Thoracic aorta (tissue), 2 donors: ENCODE measurements at regions not wholly inside any gene's neighbourhood (a gene's known extent, or its start where the extent isn't known, plus 50 kb on each side); places are given as distances from the start of the nearest gene placed in this dataset.

Experiments used
- ATAC-seq: fragments of 150-250 bp; one replicate; pipeline ENCODE4 v1.8.0; 2017; ENCODE audit warnings: low read depth; ENCODE audit not compliant: insufficient number of reproducible peaks, low FRiP score
- DNase-seq: peaks from one replicate; pipeline ENCODE4 v3.0.0-alpha.2; 2020; ENCODE audit warnings: low spot score
- H3K27ac ChIP-seq, 2 donors: fragments of 200-600 bp; sonication (generic); 1 replicate in 1 of 2; 2 replicates in 1 of 2; pipeline ENCODE4 v1.5.1; 2016; ENCODE audit warnings: mild to moderate bottlenecking in 2 of 2, moderate library complexity in 2 of 2
- H3K27me3 ChIP-seq: fragments of 200-600 bp; sonication (generic); replicated peaks from 2 replicates; pipeline ENCODE4 v1.6.0; 2016; ENCODE audit warnings: mild to moderate bottlenecking; ENCODE audit not compliant: insufficient read depth
- H3K36me3 ChIP-seq: fragments of 200-600 bp; sonication (generic); one replicate; pipeline ENCODE4 v1.5.1; 2016
- H3K4me1 ChIP-seq, 2 donors: fragments of 200-600 bp; sonication (generic); 1 replicate in 1 of 2; 2 replicates in 1 of 2; pipeline versions ENCODE4 v1.5.1 to v1.6.0; 2016; ENCODE audit warnings: low read depth in 2 of 2, mild to moderate bottlenecking in 1 of 2; ENCODE audit not compliant: control insufficient read depth in 1 of 2
- H3K4me3 ChIP-seq: fragments of 200-600 bp; sonication (generic); 2 replicates; pipeline ENCODE4 v1.5.1; 2016; ENCODE audit warnings: mild to moderate bottlenecking
- H3K9me3 ChIP-seq: fragments of 200-600 bp; sonication (generic); 2 replicates; pipeline ENCODE4 v1.5.1; 2016
- CTCF ChIP-seq: fragments of 200-600 bp; sonication (generic); IDR thresholded peaks from one replicate; pipeline ENCODE4 v1.5.1; 2019; ENCODE audit warnings: antibody characterized with exemption

GRCh38 chr5:113909782-113910181, 396.3 kb downstream of the YTHDC2 start:
- ATAC-seq (no peak), DNase-seq (no peak)
- Histone ChIP-seq H3K4me1 (no peaks in the 10 kb centered on the region), H3K27ac (no peak overlapping the region), H3K36me3 (no peaks in the 10 kb centered on the region), H3K27me3 (no peaks in the 10 kb centered on the region), H3K9me3 (no peaks in the 10 kb centered on the region), H3K4me3 (no peak overlapping the region)
- no peak for TF ChIP-seq CTCF

- no peak for TF ChIP-seq CTCF
- DNase-seq (no peak), ATAC-seq (no peak)
- no peaks in the 10 kb centered on the region for H3K36me3 ChIP-seq
- no peak overlapping the region for H3K27ac ChIP-seq
- H3K4me3 ChIP-seq, result no peak overlapping the region
- H3K27me3 ChIP-seq, result no peaks in the 10 kb centered on the region
- no peaks in the 10 kb centered on the region for H3K4me1 ChIP-seq
- H3K9me3 ChIP-seq, result no peaks in the 10 kb centered on the region
These were observed 404.5 kb downstream of the YTHDC2 start for GRCh38 chr5:113917997-113918396.

GRCh38 chr5:113922343-113922742, 408.8 kb downstream of the YTHDC2 start:
- H3K27ac ChIP-seq, result no peak overlapping the region
- H3K4me1 ChIP-seq, result no peaks in the 10 kb centered on the region
- H3K36me3 ChIP-seq, result no peaks in the 10 kb centered on the region
- H3K9me3 ChIP-seq, result no peaks in the 10 kb centered on the region
- TF ChIP-seq CTCF, result no peak
- no peaks in the 10 kb centered on the region for H3K27me3 ChIP-seq
- DNase-seq, result no peak
- no peak overlapping the region for H3K4me3 ChIP-seq
- no peak for ATAC-seq

GRCh38 chr5:113935453-113935852, 422.0 kb downstream of the YTHDC2 start:
- no peak overlapping the region for H3K4me3 ChIP-seq
- ATAC-seq (no peak), DNase-seq (no peak)
- no peaks in the 10 kb centered on the region for H3K9me3 ChIP-seq
- H3K4me1 ChIP-seq, result no peaks in the 10 kb centered on the region
- no peak overlapping the region for H3K27ac ChIP-seq
- no peak for TF ChIP-seq CTCF
- H3K36me3 ChIP-seq, result no peaks in the 10 kb centered on the region
- H3K27me3 ChIP-seq, result no peaks in the 10 kb centered on the region

- DNase-seq (no peak), ATAC-seq (no peak)
- no peak for TF ChIP-seq CTCF
- Histone ChIP-seq H3K27me3 (no peaks in the 10 kb centered on the region), H3K27ac (no peak overlapping the region), H3K4me1 (no peaks in the 10 kb centered on the region), H3K36me3 (no peaks in the 10 kb centered on the region), H3K9me3 (no peaks in the 10 kb centered on the region), H3K4me3 (no peak overlapping the region)
These were observed 423.8 kb downstream of the YTHDC2 start for GRCh38 chr5:113937301-113937700.
